ENCODE measurements at regions not wholly inside any gene's neighbourhood (a gene's known extent, or its start where the extent isn't known, plus 50 kb on each side); places are given as distances from the start of the nearest gene placed in this dataset.

DNA sequence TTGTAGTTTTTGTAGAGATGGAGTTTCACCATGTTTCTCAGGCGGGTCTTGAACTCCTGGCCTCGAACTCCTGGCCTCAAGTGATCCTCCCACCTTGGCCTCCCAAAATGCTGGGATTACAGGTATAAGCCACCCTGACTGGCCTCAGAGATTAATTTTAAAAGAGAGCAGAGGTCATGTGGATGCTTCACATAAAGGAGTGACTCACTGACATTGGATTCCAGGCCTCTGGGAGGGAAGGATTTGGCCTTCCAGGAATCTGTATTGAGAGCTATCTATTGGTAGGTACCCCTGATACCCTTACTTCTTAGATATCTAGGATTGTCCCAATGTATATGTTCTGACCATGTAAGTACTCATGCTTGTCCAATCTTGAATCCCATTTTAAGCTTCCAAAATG, 138.4 kb downstream of the FAM161A start:
- H3K4me1 Mint-ChIP-seq (ENCODE audit: low read depth), result no peaks in the 10 kb centered on the region
- no peaks in the 10 kb centered on the region for H3K9me3 Mint-ChIP-seq (ENCODE audit: low read depth)
- no peak for DNase-seq (ENCODE audit: low spot score)
- H3K27me3 Mint-ChIP-seq (ENCODE audit: low read depth), result no peaks in the 10 kb centered on the region
- no peak overlapping the region for H3K27ac Mint-ChIP-seq (ENCODE audit: unreplicated experiment)
- H3K36me3 Mint-ChIP-seq (ENCODE audit: low read depth), result no peaks in the 10 kb centered on the region
- no peak overlapping the region for H3K4me3 Mint-ChIP-seq (ENCODE audit: unreplicated experiment)
- TF ChIP-seq, protein P1, sequence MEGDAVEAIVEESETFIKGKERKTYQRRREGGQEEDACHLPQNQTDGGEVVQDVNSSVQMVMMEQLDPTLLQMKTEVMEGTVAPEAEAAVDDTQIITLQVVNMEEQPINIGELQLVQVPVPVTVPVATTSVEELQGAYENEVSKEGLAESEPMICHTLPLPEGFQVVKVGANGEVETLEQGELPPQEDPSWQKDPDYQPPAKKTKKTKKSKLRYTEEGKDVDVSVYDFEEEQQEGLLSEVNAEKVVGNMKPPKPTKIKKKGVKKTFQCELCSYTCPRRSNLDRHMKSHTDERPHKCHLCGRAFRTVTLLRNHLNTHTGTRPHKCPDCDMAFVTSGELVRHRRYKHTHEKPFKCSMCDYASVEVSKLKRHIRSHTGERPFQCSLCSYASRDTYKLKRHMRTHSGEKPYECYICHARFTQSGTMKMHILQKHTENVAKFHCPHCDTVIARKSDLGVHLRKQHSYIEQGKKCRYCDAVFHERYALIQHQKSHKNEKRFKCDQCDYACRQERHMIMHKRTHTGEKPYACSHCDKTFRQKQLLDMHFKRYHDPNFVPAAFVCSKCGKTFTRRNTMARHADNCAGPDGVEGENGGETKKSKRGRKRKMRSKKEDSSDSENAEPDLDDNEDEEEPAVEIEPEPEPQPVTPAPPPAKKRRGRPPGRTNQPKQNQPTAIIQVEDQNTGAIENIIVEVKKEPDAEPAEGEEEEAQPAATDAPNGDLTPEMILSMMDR (IDR thresholded peaks at IDR 0.05), result no peak

DNA sequence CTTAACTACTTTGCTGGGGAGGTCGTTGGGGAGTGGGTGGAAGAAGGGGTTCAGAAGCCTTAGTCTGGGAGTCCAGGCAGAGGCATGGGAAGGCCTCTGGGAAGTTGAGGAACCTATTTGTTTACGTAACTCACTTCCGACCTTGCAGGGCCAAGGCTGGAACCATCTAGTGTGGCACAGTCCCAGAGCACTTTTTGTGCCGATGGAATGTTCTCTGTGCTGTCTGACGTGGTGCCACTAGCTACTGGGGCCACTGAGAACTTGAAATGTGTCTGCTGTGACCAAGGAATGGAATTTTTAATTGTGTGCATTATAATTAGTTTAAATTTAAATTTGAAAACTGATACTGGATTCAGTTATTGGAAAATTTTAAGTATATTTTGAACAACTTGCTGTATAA, 139.7 kb downstream of the FAM161A start:
- H3K4me3 Mint-ChIP-seq (ENCODE audit: unreplicated experiment), result no peak overlapping the region
- H3K4me1 Mint-ChIP-seq (ENCODE audit: low read depth), result no peaks in the 10 kb centered on the region
- DNase-seq (ENCODE audit: low spot score), result no peak
- TF ChIP-seq, protein P1 (IDR thresholded peaks at IDR 0.05), result no peak
- no peaks in the 10 kb centered on the region for H3K9me3 Mint-ChIP-seq (ENCODE audit: low read depth)
- no peaks in the 10 kb centered on the region for H3K36me3 Mint-ChIP-seq (ENCODE audit: low read depth)
- no peak overlapping the region for H3K27ac Mint-ChIP-seq (ENCODE audit: unreplicated experiment)
- no peaks in the 10 kb centered on the region for H3K27me3 Mint-ChIP-seq (ENCODE audit: low read depth)

DNA sequence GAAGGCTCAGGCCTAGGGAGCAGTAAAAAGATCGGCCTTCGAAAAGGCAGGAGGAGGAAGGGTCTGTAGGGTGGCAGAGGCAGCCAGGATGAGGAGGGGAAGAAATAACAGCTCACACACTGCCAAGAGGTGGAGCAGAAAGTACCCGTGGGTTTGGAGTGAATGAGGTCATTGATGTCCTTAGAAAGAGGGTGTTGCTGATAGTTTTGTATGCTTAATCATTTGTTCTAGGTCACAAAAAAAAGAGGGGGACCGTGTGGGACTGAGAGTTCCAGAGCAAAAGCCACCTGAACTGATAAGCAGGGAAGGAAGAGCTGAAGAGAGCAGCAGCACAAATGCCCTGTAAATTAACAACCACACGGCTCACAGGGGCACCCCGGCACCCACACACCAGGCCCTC, 140.4 kb downstream of the FAM161A start:
- Mint-ChIP-seq H3K27me3 (ENCODE audit: low read depth) (no peaks in the 10 kb centered on the region), H3K4me3 (ENCODE audit: unreplicated experiment) (no peak overlapping the region), H3K36me3 (ENCODE audit: low read depth) (no peaks in the 10 kb centered on the region), H3K27ac (ENCODE audit: unreplicated experiment) (no peak overlapping the region), H3K9me3 (ENCODE audit: low read depth) (no peaks in the 10 kb centered on the region), H3K4me1 (ENCODE audit: low read depth) (peaks cover under 1% of the 10 kb centered on the region)
- TF ChIP-seq, protein P1 (IDR thresholded peaks at IDR 0.05), result no peak
- no peak for DNase-seq (ENCODE audit: low spot score)

DNA sequence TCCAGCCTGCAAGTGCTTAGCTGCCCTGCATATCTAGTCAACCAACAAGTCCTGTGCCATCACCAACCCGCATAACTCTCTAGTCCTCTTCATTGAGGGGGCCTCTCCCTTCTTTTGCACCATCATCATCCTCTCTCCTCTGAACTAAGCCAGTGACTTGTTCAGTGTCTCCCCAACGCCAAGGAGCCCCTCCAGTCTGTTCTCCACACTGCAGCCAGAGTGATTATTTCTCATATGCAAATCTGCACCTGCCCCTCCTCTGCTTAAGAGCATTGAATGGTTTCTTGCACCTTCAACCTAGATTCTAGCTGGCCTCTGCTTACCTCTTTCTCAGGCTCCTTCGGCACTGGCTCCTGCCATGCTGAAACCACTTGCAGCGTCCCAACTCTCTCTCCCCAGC, 141.8 kb downstream of the FAM161A start:
- no peak overlapping the region for H3K27ac Mint-ChIP-seq (ENCODE audit: unreplicated experiment)
- no peaks in the 10 kb centered on the region for H3K9me3 Mint-ChIP-seq (ENCODE audit: low read depth)
- H3K36me3 Mint-ChIP-seq (ENCODE audit: low read depth), result no peaks in the 10 kb centered on the region
- DNase-seq (ENCODE audit: low spot score), result no peak
- H3K4me1 Mint-ChIP-seq (ENCODE audit: low read depth), result peaks cover 7% of the 10 kb centered on the region
- H3K4me3 Mint-ChIP-seq (ENCODE audit: unreplicated experiment), result no peak overlapping the region
- H3K27me3 Mint-ChIP-seq (ENCODE audit: low read depth), result no peaks in the 10 kb centered on the region
- TF ChIP-seq, protein P1 (IDR thresholded peaks at IDR 0.05), result no peak

DNA sequence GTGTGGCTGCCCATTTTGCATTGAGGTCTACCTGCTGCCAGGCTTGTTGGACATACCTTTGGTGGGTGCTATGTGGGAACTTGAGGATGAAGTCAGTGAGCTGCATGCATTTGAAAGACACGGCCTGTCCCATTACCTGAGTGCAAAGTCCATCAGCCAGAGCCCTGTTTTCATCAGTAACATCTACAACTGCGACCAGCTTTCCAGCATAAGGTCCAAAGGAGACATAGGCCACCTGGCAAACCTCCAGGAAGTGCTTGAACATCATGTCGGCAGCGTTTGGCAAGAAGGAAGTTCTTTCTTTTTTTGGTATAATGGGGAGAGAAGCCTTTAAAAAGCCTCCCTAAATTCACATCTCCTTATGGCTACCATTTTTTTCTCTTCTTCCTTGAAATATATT, 143.1 kb downstream of the FAM161A start:
- peaks cover 7% of the 10 kb centered on the region for H3K4me1 Mint-ChIP-seq (ENCODE audit: low read depth)
- H3K4me3 Mint-ChIP-seq (ENCODE audit: unreplicated experiment), result no peak overlapping the region
- no peak overlapping the region for H3K27ac Mint-ChIP-seq (ENCODE audit: unreplicated experiment)
- no peaks in the 10 kb centered on the region for H3K36me3 Mint-ChIP-seq (ENCODE audit: low read depth)
- DNase-seq (ENCODE audit: low spot score), result no peak
- no peaks in the 10 kb centered on the region for H3K27me3 Mint-ChIP-seq (ENCODE audit: low read depth)
- TF ChIP-seq, protein P1 (IDR thresholded peaks at IDR 0.05), result no peak
- H3K9me3 Mint-ChIP-seq (ENCODE audit: low read depth), result no peaks in the 10 kb centered on the region
